ENCODE measurements at regions not wholly inside any gene's neighbourhood (a gene's known extent, or its start where the extent isn't known, plus 50 kb on each side); places are given as distances from the start of the nearest gene placed in this dataset.
A peak's percentile ranks its signal among the peaks of the same experiment; 100 is the strongest.

- TF ChIP-seq SIN3A (IDR thresholded peaks at IDR 0.05; ENCODE audit: borderline replicate concordance, low read depth, low read length) = no peak
- TF ChIP-seq, protein P1, sequence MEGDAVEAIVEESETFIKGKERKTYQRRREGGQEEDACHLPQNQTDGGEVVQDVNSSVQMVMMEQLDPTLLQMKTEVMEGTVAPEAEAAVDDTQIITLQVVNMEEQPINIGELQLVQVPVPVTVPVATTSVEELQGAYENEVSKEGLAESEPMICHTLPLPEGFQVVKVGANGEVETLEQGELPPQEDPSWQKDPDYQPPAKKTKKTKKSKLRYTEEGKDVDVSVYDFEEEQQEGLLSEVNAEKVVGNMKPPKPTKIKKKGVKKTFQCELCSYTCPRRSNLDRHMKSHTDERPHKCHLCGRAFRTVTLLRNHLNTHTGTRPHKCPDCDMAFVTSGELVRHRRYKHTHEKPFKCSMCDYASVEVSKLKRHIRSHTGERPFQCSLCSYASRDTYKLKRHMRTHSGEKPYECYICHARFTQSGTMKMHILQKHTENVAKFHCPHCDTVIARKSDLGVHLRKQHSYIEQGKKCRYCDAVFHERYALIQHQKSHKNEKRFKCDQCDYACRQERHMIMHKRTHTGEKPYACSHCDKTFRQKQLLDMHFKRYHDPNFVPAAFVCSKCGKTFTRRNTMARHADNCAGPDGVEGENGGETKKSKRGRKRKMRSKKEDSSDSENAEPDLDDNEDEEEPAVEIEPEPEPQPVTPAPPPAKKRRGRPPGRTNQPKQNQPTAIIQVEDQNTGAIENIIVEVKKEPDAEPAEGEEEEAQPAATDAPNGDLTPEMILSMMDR (IDR thresholded peaks at IDR 0.05) = no peak
- no peak for TF ChIP-seq MXI1 (IDR thresholded peaks at IDR 0.05; ENCODE audit: low read depth, low read length)
- TF ChIP-seq RAD21 (IDR thresholded peaks at IDR 0.05; ENCODE audit: low read length) = no peak
- no peak for TF ChIP-seq RCOR1 (IDR thresholded peaks at IDR 0.05; ENCODE audit: low read length)
- TF ChIP-seq POLR2AphosphoS5 (IDR thresholded peaks at IDR 0.05; ENCODE audit: low read depth, low read length) = no peak
- TF ChIP-seq USF1 (IDR thresholded peaks at IDR 0.05; ENCODE audit: borderline replicate concordance, low read depth) = no peak
- TF ChIP-seq PBX3 (IDR thresholded peaks at IDR 0.05) = no peak
- TF ChIP-seq EP300 (IDR thresholded peaks at IDR 0.05; ENCODE audit: borderline replicate concordance in 1 of 2, low read depth in 1 of 2, low read length in 1 of 2) = no peak
- TF ChIP-seq ELF1 (IDR thresholded peaks at IDR 0.05) = no peak
- no peak for TF ChIP-seq RFX5 (IDR thresholded peaks at IDR 0.05; ENCODE audit: low read length)
Observed at GRCh38 chr20:59428006-59428405, 127.6 kb downstream of the EDN3 start (continued).

GRCh38 chr20:59428441-59429205 lies 128.2 kb downstream of the EDN3 start:
- Histone ChIP-seq H3K9me2 (no peaks in the 10 kb centered on the region), H3K4me3 (ENCODE audit: low read depth in 2 of 2, low read length in 1 of 2) (no peak overlapping the region), H3K79me2 (ENCODE audit: insufficient read depth) (no peaks in the 10 kb centered on the region), H3F3A (replicated peaks; ENCODE audit: insufficient read depth) (peaks cover 3% of the 10 kb centered on the region), H3K36me3 (replicated peaks in 1 of 2; ENCODE audit: control insufficient read depth in 1 of 2, insufficient read depth in 2 of 2, low read length in 1 of 2) (no peaks in the 10 kb centered on the region), H4K20me1 (ENCODE audit: insufficient read depth) (no peaks in the 10 kb centered on the region), H3K9me3 (no peaks in the 10 kb centered on the region), H3K9ac (no peak overlapping the region), H3K4me1 (ENCODE audit: control insufficient read depth in 1 of 2, insufficient read depth in 2 of 2, low read depth in 1 of 2, low read length in 1 of 2) (peaks cover 0 to 53% of the 10 kb centered on the region in 2 experiments; a peak in 2 of 4 replicates), H3K4me2 (no peak overlapping the region), H3K27ac (ENCODE audit: low read depth in 2 of 2, low read length in 1 of 2) (peak overlapping the region in 1 of 2 experiments; percentile 66; a peak in 1 of 4 replicates), H3K27me3 (ENCODE audit: insufficient read depth) (no peaks in the 10 kb centered on the region), H2AFZ (ENCODE audit: low read depth) (no peak overlapping the region)
- TF ChIP-seq, protein P1 (IDR thresholded peaks at IDR 0.05) = peak; percentile 40
- no peak for TF ChIP-seq MXI1 (IDR thresholded peaks at IDR 0.05; ENCODE audit: low read depth, low read length)
- 75% methylated on average over 12 of the region's 13 CpGs for WGBS (ENCODE audit: low lambda C conversion rate)
- CTCF ChIA-PET = interaction anchor here (0.6 to 1.8 kb wide), 6 partner anchors 15 to 81 kb away, joined by 3 to 9 read pairs (median 4); no protein-coding TSS in a partner anchor
- DNase-seq = no peak
- POLR2A ChIA-PET = no interaction called here
